HFF-Myc (cell line): ENCODE measurements at regions not wholly inside any gene's neighbourhood (a gene's known extent, or its start where the extent isn't known, plus 50 kb on each side); places are given as distances from the start of the nearest gene placed in this dataset.

Source experiments
- DNase-seq: peaks from one replicate; pipeline ENCODE4 v3.0.0-alpha.2; 2011; ENCODE audit warnings: low read depth; ENCODE audit errors: extremely low read depth
- H3K4me3 ChIP-seq: replicated peaks from 2 replicates; pipeline ENCODE4 v1.5.1; 2011; ENCODE audit warnings: low read depth, mild to moderate bottlenecking, control low read depth, low read length
- CTCF ChIP-seq: IDR thresholded peaks from 2 replicates; pipeline ENCODE4 v1.5.1; 2012; ENCODE audit warnings: mild to moderate bottlenecking, low read depth, low read length, control low read depth; ENCODE audit errors: missing control alignments

- TF ChIP-seq CTCF: no peak
- no peak overlapping the region for H3K4me3 ChIP-seq
- no peak for DNase-seq
Observed at GRCh38 chr18:62665188-62665587, 50.2 kb upstream of the PHLPP1 start.
